ENCODE measurements at regions not wholly inside any gene's neighbourhood (a gene's known extent, or its start where the extent isn't known, plus 50 kb on each side); places are given as distances from the start of the nearest gene placed in this dataset.

GRCh38 chr20:60132162-60132826 is 174.1 kb downstream of the CDH26 start:
- no peak for DNase-seq

- no peak for DNase-seq
These were observed 174.8 kb downstream of the CDH26 start for GRCh38 chr20:60132827-60133670.

GRCh38 chr20:60135276-60135675 is 177.1 kb downstream of the CDH26 start:
- no peak for DNase-seq

- no peak for DNase-seq
These were observed 178.6 kb downstream of the CDH26 start for GRCh38 chr20:60136645-60137401.

GRCh38 chr20:60137657-60138245 is 179.5 kb downstream of the CDH26 start:
- DNase-seq, result no peak

GRCh38 chr20:60138256-60139220 is 180.3 kb downstream of the CDH26 start:
- DNase-seq, result no peak

GRCh38 chr20:60139663-60140446 is 181.6 kb downstream of the CDH26 start:
- DNase-seq, result no peak

- no peak for DNase-seq
These were observed 184.4 kb downstream of the CDH26 start for GRCh38 chr20:60142587-60142986.

GRCh38 chr20:60143261-60143842 is 185.1 kb downstream of the CDH26 start:
- DNase-seq, result no peak

- DNase-seq, result no peak
These were observed 186.2 kb downstream of the CDH26 start for GRCh38 chr20:60144404-60144803.

GRCh38 chr20:60144974-60145527 is 186.8 kb downstream of the CDH26 start:
- DNase-seq, result no peak

GRCh38 chr20:60147004-60147403 is 188.8 kb downstream of the CDH26 start:
- DNase-seq, result no peak

- DNase-seq, result no peak
These were observed 190.7 kb downstream of the CDH26 start for GRCh38 chr20:60148885-60149284.

GRCh38 chr20:60152792-60153191 is 194.6 kb downstream of the CDH26 start:
- DNase-seq, result no peak

- no peak for DNase-seq
These were observed 202.4 kb downstream of the CDH26 start for GRCh38 chr20:60160451-60161145.

GRCh38 chr20:60167812-60168211 is 209.6 kb downstream of the CDH26 start:
- no peak for DNase-seq

- DNase-seq, result no peak
These were observed 210.7 kb downstream of the CDH26 start for GRCh38 chr20:60168963-60169362.

GRCh38 chr20:60170116-60170515 is 211.9 kb downstream of the CDH26 start:
- no peak for DNase-seq

- DNase-seq, result no peak
These were observed 213.1 kb downstream of the CDH26 start for GRCh38 chr20:60171313-60171712.

GRCh38 chr20:60171738-60172137 is 213.5 kb downstream of the CDH26 start:
- no peak for DNase-seq

Data from right hindlimb (tissue), 1 donor.